ENCODE measurements at regions not wholly inside any gene's neighbourhood (a gene's known extent, or its start where the extent isn't known, plus 50 kb on each side); places are given as distances from the start of the nearest gene placed in this dataset.
A peak's percentile ranks its signal among the peaks of the same experiment; 100 is the strongest.

DNA sequence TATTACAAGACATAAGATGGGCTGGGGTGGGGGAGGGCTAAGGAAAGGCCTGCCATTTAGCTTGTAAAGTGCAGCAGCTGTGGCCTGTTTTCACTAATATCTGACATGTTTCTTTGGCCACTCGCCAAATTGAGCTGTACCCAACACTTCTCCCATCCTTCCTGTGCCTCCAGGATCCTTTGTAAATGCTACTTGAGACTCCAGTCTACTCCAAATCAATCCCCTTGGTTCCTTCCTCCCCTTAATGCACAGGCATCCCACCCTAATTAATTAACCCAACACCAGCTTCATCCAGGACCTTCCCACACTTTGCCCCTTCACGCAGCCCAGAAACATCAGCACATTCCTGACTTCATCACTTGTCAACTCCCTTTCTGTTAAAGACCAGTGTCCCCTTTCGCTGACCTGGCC is 55.0 kb upstream of the TCF21 start:
- Histone ChIP-seq H3K27ac (no peak overlapping the region), H3K27me3 (peaks cover 0 to 15% (median 4%) of the 10 kb centered on the region in 3 donors), H3K36me3 (no peaks in the 10 kb centered on the region), H3K4me1 (peaks cover 0 to 9% (median 3%) of the 10 kb centered on the region in 4 donors), H3K4me3 (no peak overlapping the region), H3K9me3 (no peaks in the 10 kb centered on the region)
- no peak for TF ChIP-seq POLR2AphosphoS5 (IDR thresholded peaks at IDR 0.05)
- TF ChIP-seq POLR2A (IDR thresholded peaks at IDR 0.05) = no peak
- TF ChIP-seq EP300 (IDR thresholded peaks at IDR 0.05) = no peak
- 64 to 75% methylated on average over 3 of the region's 3 CpGs for WGBS, 2 donors
- no peak for DNase-seq
- intact Hi-C loops (cut with DNase I) = no loop called here

DNA sequence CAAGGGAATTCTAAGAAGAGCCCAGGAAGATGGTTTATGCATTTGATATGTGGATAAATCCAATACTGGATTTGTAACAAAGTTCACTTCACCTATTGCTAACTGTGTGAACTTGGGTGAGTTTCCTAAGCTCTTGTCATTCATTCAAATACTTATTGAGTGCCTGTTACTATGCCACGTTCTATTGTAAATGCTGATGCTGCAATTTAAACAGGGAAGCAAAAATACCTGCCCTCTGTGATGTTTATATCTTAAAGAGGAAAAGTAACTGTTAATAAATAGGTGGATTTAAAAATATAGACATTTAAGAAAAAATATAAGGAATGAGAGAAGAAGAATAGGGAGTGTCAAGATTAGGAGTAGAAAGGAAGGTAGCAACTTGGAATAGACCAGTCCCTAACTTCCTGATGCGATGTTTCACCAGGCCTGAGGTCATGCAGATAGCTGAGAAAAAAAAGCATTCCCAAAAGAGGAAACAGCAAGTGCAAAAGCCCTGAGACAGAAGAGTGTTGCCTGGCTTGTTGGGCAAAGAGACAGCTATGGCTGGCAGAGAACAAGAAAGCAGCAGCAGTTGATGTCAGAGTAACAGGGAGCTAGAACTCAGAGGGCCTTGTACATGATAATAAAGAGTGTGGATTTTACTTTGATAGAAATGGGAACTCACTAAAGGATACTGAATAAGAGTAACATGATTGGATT is 54.3 kb upstream of the TCF21 start:
- intact Hi-C loops (cut with DNase I) = no loop called here

DNA sequence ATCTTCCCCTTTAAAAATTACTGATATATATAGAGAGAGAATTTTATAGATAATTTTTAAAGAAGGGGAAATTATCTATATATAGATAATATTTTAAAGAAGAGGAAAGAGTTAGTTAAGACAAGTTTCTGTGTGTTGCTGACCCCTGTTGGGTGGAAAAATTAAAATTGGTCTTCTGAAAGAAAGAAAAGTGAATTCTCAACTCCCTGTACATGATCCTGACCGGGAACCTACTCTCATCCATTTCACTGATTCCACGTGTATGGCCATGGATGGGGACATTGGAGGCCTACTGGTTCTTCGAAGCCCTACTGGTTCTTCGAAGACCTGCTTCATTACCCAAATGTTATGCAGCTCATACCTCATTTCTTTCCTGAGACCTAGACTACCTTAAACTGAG is 53.0 kb upstream of the TCF21 start:
- no peak for DNase-seq
- H3K27ac ChIP-seq = no peak overlapping the region
- intact Hi-C loops (cut with DNase I) = no loop called here
- H3K4me3 ChIP-seq = no peak overlapping the region
- TF ChIP-seq POLR2A (IDR thresholded peaks at IDR 0.05) = no peak
- TF ChIP-seq EP300 (IDR thresholded peaks at IDR 0.05) = no peak
- TF ChIP-seq, protein P1, sequence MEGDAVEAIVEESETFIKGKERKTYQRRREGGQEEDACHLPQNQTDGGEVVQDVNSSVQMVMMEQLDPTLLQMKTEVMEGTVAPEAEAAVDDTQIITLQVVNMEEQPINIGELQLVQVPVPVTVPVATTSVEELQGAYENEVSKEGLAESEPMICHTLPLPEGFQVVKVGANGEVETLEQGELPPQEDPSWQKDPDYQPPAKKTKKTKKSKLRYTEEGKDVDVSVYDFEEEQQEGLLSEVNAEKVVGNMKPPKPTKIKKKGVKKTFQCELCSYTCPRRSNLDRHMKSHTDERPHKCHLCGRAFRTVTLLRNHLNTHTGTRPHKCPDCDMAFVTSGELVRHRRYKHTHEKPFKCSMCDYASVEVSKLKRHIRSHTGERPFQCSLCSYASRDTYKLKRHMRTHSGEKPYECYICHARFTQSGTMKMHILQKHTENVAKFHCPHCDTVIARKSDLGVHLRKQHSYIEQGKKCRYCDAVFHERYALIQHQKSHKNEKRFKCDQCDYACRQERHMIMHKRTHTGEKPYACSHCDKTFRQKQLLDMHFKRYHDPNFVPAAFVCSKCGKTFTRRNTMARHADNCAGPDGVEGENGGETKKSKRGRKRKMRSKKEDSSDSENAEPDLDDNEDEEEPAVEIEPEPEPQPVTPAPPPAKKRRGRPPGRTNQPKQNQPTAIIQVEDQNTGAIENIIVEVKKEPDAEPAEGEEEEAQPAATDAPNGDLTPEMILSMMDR (IDR thresholded peaks at IDR 0.05) = no peak
- H3K9me3 ChIP-seq = no peaks in the 10 kb centered on the region
- peaks cover 0 to 27% (median 4%) of the 10 kb centered on the region in 3 donors for H3K27me3 ChIP-seq
- no peaks in the 10 kb centered on the region for H3K36me3 ChIP-seq
- WGBS, 2 donors = 90 to 92% methylated on average over 4 of the region's 4 CpGs
- H3K4me1 ChIP-seq = peaks cover 0 to 9% (median 3%) of the 10 kb centered on the region in 4 donors

More for the DNA sequence above, 54.3 kb upstream of the TCF21 start:
- peaks cover 0 to 22% (median 4%) of the 10 kb centered on the region in 3 donors for H3K27me3 ChIP-seq
- H3K27ac ChIP-seq = no peak overlapping the region
- H3K9me3 ChIP-seq = no peaks in the 10 kb centered on the region
- peaks cover 0 to 9% (median 3%) of the 10 kb centered on the region in 4 donors for H3K4me1 ChIP-seq
- WGBS, 2 donors = 70 to 72% methylated on average over 2 of the region's 2 CpGs
- TF ChIP-seq EP300 (IDR thresholded peaks at IDR 0.05) = no peak
- TF ChIP-seq POLR2AphosphoS5 (IDR thresholded peaks at IDR 0.05) = no peak
- TF ChIP-seq, protein P1 (IDR thresholded peaks at IDR 0.05) = no peak
- TF ChIP-seq POLR2A (IDR thresholded peaks at IDR 0.05) = no peak
- DNase-seq = no peak
- no peak overlapping the region for H3K4me3 ChIP-seq
- no peaks in the 10 kb centered on the region for H3K36me3 ChIP-seq

DNA sequence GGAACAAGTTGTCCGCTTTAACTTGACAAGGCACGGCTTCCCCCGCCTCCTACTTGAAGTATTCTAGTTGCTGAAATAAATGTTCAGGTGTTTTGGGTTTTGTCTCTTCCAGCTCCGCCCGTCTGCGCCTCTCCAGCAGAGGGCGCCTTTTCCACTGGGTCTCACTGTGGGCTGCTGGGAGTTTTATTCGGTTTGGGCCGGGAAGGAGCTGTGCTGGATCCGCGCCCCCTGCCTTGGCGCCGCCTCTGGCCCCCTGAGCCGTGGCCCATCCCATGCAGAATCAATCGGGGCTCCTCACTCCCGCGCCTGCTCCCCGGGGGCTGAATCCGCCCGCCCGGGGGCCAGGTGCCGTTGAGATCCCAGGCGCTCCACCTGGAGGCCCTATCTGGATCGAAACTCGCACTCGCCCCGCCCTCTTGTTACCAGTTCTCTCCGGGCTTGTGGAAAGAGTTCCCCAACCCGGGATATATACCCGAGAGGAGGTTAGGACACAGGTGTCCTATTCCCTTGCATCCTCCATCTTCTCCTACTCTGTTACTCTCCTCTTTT is 51.0 kb upstream of the TCF21 start:
- Histone ChIP-seq H3K36me3 (no peaks in the 10 kb centered on the region), H3K27me3 (peaks cover 0 to 27% (median 4%) of the 10 kb centered on the region in 3 donors), H3K27ac (no peak overlapping the region), H3K9me3 (no peaks in the 10 kb centered on the region), H3K4me1 (peaks cover 0 to 9% (median 3%) of the 10 kb centered on the region in 4 donors), H3K4me3 (peak overlapping the region in 2 of 4 donors; percentile 19 to 22)
- intact Hi-C loops (cut with DNase I) = no loop called here
- TF ChIP-seq POLR2AphosphoS5 (IDR thresholded peaks at IDR 0.05) = no peak
- TF ChIP-seq, protein P1 (IDR thresholded peaks at IDR 0.05) = peak in 2 of 4 experiments; percentile 23 to 37
- no peak for TF ChIP-seq EP300 (IDR thresholded peaks at IDR 0.05)
- no peak for TF ChIP-seq POLR2A (IDR thresholded peaks at IDR 0.05)
- WGBS, 2 donors = 7 to 20% methylated on average over 30 of the region's 30 CpGs
- DNase-seq = no peak

All from sigmoid colon (tissue), 6 donors.